ENCODE measurements at regions not wholly inside any gene's neighbourhood (a gene's known extent, or its start where the extent isn't known, plus 50 kb on each side); places are given as distances from the start of the nearest gene placed in this dataset.

GRCh38 chr11:32305460-32305859, 129.9 kb downstream of the WT1 start:
- Mint-ChIP-seq H3K36me3 (ENCODE audit: low read depth) (no peaks in the 10 kb centered on the region), H3K4me3 (ENCODE audit: unreplicated experiment) (no peak overlapping the region), H3K9me3 (ENCODE audit: low read depth) (no peaks in the 10 kb centered on the region), H3K27me3 (ENCODE audit: low read depth) (peaks cover 2% of the 10 kb centered on the region), H3K4me1 (ENCODE audit: low read depth) (no peaks in the 10 kb centered on the region), H3K27ac (ENCODE audit: unreplicated experiment) (no peak overlapping the region)
- TF ChIP-seq CTCF (IDR thresholded peaks at IDR 0.05) = no peak
- DNase-seq (ENCODE audit: low spot score) = no peak

GRCh38 chr11:32307471-32307870, 127.9 kb downstream of the WT1 start:
- no peak overlapping the region for H3K4me3 Mint-ChIP-seq (ENCODE audit: unreplicated experiment)
- no peak overlapping the region for H3K27ac Mint-ChIP-seq (ENCODE audit: unreplicated experiment)
- TF ChIP-seq CTCF (IDR thresholded peaks at IDR 0.05) = no peak
- H3K27me3 Mint-ChIP-seq (ENCODE audit: low read depth) = peaks cover under 1% of the 10 kb centered on the region
- H3K36me3 Mint-ChIP-seq (ENCODE audit: low read depth) = no peaks in the 10 kb centered on the region
- no peak for DNase-seq (ENCODE audit: low spot score)
- no peaks in the 10 kb centered on the region for H3K9me3 Mint-ChIP-seq (ENCODE audit: low read depth)
- no peaks in the 10 kb centered on the region for H3K4me1 Mint-ChIP-seq (ENCODE audit: low read depth)

GRCh38 chr11:32307913-32308312, 127.4 kb downstream of the WT1 start:
- Mint-ChIP-seq H3K27me3 (ENCODE audit: low read depth) (peaks cover 2% of the 10 kb centered on the region), H3K4me1 (ENCODE audit: low read depth) (no peaks in the 10 kb centered on the region), H3K27ac (ENCODE audit: unreplicated experiment) (no peak overlapping the region), H3K36me3 (ENCODE audit: low read depth) (no peaks in the 10 kb centered on the region), H3K4me3 (ENCODE audit: unreplicated experiment) (no peak overlapping the region), H3K9me3 (ENCODE audit: low read depth) (no peaks in the 10 kb centered on the region)
- no peak for DNase-seq (ENCODE audit: low spot score)
- no peak for TF ChIP-seq CTCF (IDR thresholded peaks at IDR 0.05)

- peaks cover 3% of the 10 kb centered on the region for H3K27me3 Mint-ChIP-seq (ENCODE audit: low read depth)
- DNase-seq (ENCODE audit: low spot score) = no peak
- H3K4me3 Mint-ChIP-seq (ENCODE audit: unreplicated experiment) = no peak overlapping the region
- no peak for TF ChIP-seq CTCF (IDR thresholded peaks at IDR 0.05)
- no peaks in the 10 kb centered on the region for H3K4me1 Mint-ChIP-seq (ENCODE audit: low read depth)
- no peak overlapping the region for H3K27ac Mint-ChIP-seq (ENCODE audit: unreplicated experiment)
- no peaks in the 10 kb centered on the region for H3K36me3 Mint-ChIP-seq (ENCODE audit: low read depth)
- no peaks in the 10 kb centered on the region for H3K9me3 Mint-ChIP-seq (ENCODE audit: low read depth)
Measured at GRCh38 chr11:32309530-32310213, 125.7 kb downstream of the WT1 start.

- DNase-seq (ENCODE audit: low spot score) = no peak
Measured at GRCh38 chr11:32310214-32310601, 125.1 kb downstream of the WT1 start.

More at GRCh38 chr11:32310214-32310601, 125.1 kb downstream of the WT1 start:
- Mint-ChIP-seq H3K4me1 (ENCODE audit: low read depth) (no peaks in the 10 kb centered on the region), H3K36me3 (ENCODE audit: low read depth) (no peaks in the 10 kb centered on the region), H3K4me3 (ENCODE audit: unreplicated experiment) (no peak overlapping the region), H3K27me3 (ENCODE audit: low read depth) (peaks cover 3% of the 10 kb centered on the region), H3K27ac (ENCODE audit: unreplicated experiment) (no peak overlapping the region), H3K9me3 (ENCODE audit: low read depth) (no peaks in the 10 kb centered on the region)
- TF ChIP-seq CTCF (IDR thresholded peaks at IDR 0.05) = no peak

Data from chondrocyte (in vitro differentiated cells).